D721Med (cell line): ENCODE measurements at regions not wholly inside any gene's neighbourhood (a gene's known extent, or its start where the extent isn't known, plus 50 kb on each side); places are given as distances from the start of the nearest gene placed in this dataset.
"Not testable (repeated sequence)": the region's sequence is repeated elsewhere in the genome, so short reads cannot be mapped to it uniquely, and the experiment has no call there.

Experiments
- DNase-seq: peaks from one replicate; pipeline ENCODE4 v3.0.0; 2011; ENCODE audit warnings: low spot score; ENCODE audit not compliant: insufficient read length
- FAIRE-seq: peaks from 2 replicates; lab custom pipeline; 2011; peaks lifted over from hg19 to GRCh38; lab: Jason Lieb, UNC
- CTCF ChIP-seq: IDR thresholded peaks from 2 replicates; pipeline ENCODE4 v1.5.1; 2012; ENCODE audit warnings: mild to moderate bottlenecking, control low read depth; ENCODE audit not compliant: insufficient read depth; ENCODE audit errors: missing control alignments

- TF ChIP-seq CTCF, result no peak
- DNase-seq (no peak), FAIRE-seq (no peak)
Observed at GRCh38 chr2:129201696-129202095, 777.8 kb upstream of the RAB6C start.

GRCh38 chr2:129203331-129203730 is 776.1 kb upstream of the RAB6C start:
- TF ChIP-seq CTCF, result no peak
- DNase-seq, result no peak
- no peak for FAIRE-seq

- DNase-seq, FAIRE-seq: not testable (repeated sequence)
Observed at GRCh38 chr2:129204581-129204980, 774.9 kb upstream of the RAB6C start.

- FAIRE-seq, result no peak
- DNase-seq, result no peak
- TF ChIP-seq CTCF, result no peak
Observed at GRCh38 chr2:129205176-129205575, 774.3 kb upstream of the RAB6C start.

GRCh38 chr2:129205766-129206165 is 773.7 kb upstream of the RAB6C start:
- DNase-seq (no peak), FAIRE-seq (no peak)
- no peak for TF ChIP-seq CTCF

- TF ChIP-seq CTCF, result no peak
- FAIRE-seq, result no peak
- DNase-seq, result no peak
Observed at GRCh38 chr2:129212299-129212958, 767.0 kb upstream of the RAB6C start.

- DNase-seq, result no peak
- FAIRE-seq, result no peak
- TF ChIP-seq CTCF, result no peak
Observed at GRCh38 chr2:129224022-129224421, 755.4 kb upstream of the RAB6C start.
